GM12875 (cell line): ENCODE measurements at regions not wholly inside any gene's neighbourhood (a gene's known extent, or its start where the extent isn't known, plus 50 kb on each side); places are given as distances from the start of the nearest gene placed in this dataset.

Experiments used
- H3K4me3 ChIP-seq: one replicate; pipeline ENCODE4 v1.5.1; 2011; ENCODE audit warnings: low read depth, low read length, control low read depth
- TF ChIP-seq, protein P1 (sequence below): IDR thresholded peaks from 2 replicates; pipeline ENCODE4 v1.5.1; 2011; ENCODE audit warnings: low read depth, mild to moderate bottlenecking, control low read depth, inconsistent platforms, low read length, moderate library complexity, borderline replicate concordance; ENCODE audit not compliant: insufficient read depth

DNA sequence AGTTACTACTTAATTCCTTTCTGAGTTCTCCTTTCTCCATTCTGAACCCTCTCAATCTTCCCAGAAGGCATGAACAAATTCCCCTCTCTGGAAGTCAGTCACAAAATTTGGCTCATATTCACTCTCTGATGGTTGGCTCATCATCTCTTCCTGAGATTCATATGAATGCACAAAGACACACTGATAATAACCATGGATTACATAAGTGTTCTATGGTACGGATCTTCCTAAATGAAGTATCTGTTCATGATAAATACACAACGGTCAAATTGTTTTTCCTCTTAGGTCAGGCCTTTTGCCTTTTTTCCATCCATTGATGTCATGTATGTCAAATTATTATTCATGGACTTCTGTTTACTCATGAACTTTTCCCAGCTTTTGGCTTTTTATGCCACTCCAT lies 162.6 kb downstream of the P2RY1 start:
- TF ChIP-seq, protein P1, sequence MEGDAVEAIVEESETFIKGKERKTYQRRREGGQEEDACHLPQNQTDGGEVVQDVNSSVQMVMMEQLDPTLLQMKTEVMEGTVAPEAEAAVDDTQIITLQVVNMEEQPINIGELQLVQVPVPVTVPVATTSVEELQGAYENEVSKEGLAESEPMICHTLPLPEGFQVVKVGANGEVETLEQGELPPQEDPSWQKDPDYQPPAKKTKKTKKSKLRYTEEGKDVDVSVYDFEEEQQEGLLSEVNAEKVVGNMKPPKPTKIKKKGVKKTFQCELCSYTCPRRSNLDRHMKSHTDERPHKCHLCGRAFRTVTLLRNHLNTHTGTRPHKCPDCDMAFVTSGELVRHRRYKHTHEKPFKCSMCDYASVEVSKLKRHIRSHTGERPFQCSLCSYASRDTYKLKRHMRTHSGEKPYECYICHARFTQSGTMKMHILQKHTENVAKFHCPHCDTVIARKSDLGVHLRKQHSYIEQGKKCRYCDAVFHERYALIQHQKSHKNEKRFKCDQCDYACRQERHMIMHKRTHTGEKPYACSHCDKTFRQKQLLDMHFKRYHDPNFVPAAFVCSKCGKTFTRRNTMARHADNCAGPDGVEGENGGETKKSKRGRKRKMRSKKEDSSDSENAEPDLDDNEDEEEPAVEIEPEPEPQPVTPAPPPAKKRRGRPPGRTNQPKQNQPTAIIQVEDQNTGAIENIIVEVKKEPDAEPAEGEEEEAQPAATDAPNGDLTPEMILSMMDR, result no peak
- H3K4me3 ChIP-seq, result no peak overlapping the region

DNA sequence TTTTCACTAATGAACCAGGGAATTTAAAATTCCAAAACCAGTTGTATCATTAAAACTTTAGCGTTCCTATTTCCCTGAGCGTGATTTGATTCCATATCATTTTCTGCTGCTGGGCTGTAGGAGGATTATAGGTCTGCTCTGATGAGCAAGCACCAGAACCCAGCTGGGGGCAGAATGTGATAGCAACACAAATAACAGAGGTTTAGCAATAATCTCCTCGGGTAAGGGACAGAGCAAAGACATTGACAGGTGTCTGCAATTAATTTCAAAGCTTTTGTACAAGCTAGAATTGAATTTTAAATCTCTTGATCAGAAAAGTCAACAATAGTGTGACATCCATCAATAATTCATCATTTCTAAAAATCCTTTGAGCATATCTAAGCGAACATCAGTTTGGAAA lies 163.4 kb upstream of the RAP2B start:
- no peak overlapping the region for H3K4me3 ChIP-seq
- TF ChIP-seq, protein P1, result no peak

DNA sequence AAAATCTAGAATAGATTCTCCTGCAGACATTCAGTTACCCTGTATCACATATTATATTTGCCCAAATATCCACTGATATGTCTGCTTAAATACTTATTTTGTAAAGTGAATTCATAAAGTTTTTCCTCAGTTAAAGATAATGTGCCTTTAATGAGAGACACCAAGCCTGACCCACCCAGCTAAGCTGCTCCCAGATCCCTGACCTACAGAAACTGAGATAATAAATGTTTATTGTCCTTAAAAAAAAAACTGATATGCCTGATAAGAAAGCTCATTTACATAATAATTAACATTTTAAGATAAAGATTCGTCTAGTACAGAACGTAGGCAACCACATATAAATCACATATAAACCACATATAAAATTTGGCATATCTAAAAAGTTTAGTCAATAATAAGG lies 161.7 kb upstream of the RAP2B start:
- TF ChIP-seq, protein P1, result no peak
- H3K4me3 ChIP-seq, result no peak overlapping the region

DNA sequence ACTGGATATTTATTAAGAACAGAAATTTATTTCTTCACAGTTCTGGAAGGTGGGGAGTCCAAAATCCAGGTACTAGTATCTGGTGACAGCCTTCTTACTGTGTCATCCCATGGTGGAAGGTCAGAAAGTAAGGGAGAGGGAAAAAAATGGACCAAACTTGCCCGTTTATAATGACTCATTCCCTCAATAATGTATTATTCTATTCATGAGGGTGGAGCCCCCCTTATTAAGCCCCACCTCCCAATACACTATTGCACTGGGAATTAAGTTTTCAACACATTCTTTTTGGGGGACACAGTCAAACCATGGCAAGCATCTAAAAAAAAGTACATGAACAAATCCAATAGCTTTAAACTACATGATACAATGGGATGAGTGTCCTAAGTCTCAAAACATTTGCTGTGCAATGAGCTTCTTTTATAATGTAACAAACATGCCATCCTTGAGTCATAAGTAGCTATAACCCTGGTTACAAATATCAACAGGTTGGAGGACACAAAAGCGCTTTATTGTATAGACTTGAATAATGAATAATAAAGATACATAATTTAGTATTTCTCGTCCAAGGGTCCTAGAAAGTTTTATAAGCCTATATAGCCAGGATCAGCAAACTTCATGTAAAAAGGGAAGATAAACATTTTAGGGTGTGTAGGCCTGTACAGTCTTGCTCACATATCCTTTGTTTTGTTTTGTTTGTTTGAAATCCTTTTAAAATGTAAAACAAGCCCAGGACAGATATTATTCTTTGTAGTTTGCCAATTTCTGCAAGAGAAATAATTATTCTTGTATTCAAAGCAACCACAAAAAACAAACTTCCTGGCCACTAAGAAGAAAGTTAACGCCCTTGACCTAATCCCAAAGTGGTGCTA lies 160.6 kb upstream of the RAP2B start:
- TF ChIP-seq, protein P1, result no peak
- no peak overlapping the region for H3K4me3 ChIP-seq

DNA sequence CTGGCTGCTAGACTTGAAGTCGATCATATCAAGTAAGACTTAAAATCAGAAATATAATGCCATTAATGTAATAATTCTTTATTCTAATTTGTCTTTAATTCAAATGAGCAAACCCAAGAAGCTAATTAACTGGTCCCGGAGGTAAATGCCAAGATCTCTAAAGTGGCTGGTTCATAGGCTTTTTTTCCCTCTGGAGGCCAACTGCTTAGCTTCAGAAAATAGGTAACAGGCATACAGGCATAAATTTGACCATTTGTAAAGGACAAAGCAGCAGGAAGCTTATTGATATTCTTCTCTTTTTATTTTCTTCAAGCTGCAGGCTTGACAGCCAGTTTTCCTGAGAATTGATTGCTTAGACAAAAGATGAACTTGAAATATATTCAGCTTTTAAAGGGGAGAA lies 158.6 kb upstream of the RAP2B start:
- TF ChIP-seq, protein P1, result no peak
- H3K4me3 ChIP-seq, result no peak overlapping the region

DNA sequence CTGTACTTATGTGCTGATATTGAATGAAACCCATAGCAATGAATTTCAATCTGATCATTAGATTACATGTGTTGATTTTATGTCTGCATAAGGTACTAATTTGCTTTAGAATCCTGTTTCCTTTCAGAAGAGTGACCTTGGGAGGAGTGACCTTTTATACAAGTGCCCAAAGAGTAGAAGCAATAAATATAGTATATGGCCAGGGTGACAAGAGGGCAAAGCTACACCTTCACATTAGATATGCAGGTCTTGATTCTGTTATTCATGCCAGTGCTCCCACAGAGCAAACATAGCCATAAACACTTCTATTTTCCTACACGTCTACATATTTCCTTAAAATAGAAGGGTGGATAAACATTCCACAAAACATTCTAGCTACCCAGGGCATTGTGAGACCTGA lies 158.2 kb upstream of the RAP2B start:
- H3K4me3 ChIP-seq, result no peak overlapping the region
- TF ChIP-seq, protein P1, result no peak

DNA sequence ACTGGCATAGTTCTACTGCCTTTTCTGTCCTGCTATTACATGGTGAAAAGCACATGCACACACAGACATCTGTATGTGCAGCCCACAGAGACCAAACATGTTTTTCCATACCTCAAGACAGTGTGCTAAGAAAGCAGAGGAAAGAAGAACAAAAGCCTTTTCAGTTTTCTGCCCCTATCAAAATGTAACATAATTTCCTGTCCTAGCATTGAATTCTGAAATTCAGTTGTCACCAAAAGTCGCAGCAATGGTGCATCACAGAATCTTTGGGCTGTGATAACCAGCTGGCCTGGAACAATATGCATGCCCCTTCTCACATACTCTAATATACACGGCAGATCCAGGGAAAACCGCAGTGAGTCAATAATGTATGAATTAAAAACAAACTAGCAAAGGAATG lies 153.8 kb upstream of the RAP2B start:
- no peak overlapping the region for H3K4me3 ChIP-seq
- TF ChIP-seq, protein P1, result no peak
